OCI-LY1 (cell line): ENCODE measurements at regions not wholly inside any gene's neighbourhood (a gene's known extent, or its start where the extent isn't known, plus 50 kb on each side); places are given as distances from the start of the nearest gene placed in this dataset.

ENCODE experiments used
- H2AFZ ChIP-seq: fragments of 200-600 bp; sonication (generic), shearing (Covaris generic); 2 replicates; pipeline ENCODE4 v1.6.0; 2014; ENCODE audit warnings: antibody characterized with exemption, mild to moderate bottlenecking, low read length
- H3F3A ChIP-seq: fragments of 200-600 bp; sonication (generic), shearing (Covaris generic); 2 replicates; pipeline ENCODE4 v1.6.0; 2014; ENCODE audit warnings: mild to moderate bottlenecking, antibody characterized with exemption, low read length, moderate library complexity; ENCODE audit not compliant: insufficient read depth
- H3K27ac ChIP-seq: fragments of 200-600 bp; sonication (generic); 2 replicates; pipeline ENCODE4 v1.5.1; 2014; ENCODE audit warnings: low read length, mixed run types, mild to moderate bottlenecking, low read depth; ENCODE audit not compliant: poor library complexity, severe bottlenecking
- H3K27me3 ChIP-seq: fragments of 200-600 bp; sonication (generic); 2 replicates; pipeline ENCODE4 v1.6.0; 2014; ENCODE audit warnings: antibody characterized with exemption, mild to moderate bottlenecking, low read length, moderate library complexity; ENCODE audit not compliant: insufficient read depth
- H3K36me3 ChIP-seq: fragments of 200-600 bp; sonication (generic); 2 replicates; pipeline ENCODE4 v1.6.1; 2014; ENCODE audit warnings: mild to moderate bottlenecking, antibody characterized with exemption, low read length, moderate library complexity, mixed read lengths; ENCODE audit not compliant: insufficient read depth
- H3K4me1 ChIP-seq: fragments of 200-600 bp; sonication (generic); 2 replicates; pipeline ENCODE4 v1.5.1; 2014; ENCODE audit warnings: mild to moderate bottlenecking, low read length, moderate library complexity; ENCODE audit not compliant: insufficient read depth, severe bottlenecking
- H3K4me2 ChIP-seq: fragments of 200-600 bp; sonication (generic), shearing (Covaris generic); 2 replicates; pipeline ENCODE4 v1.6.1; 2014; ENCODE audit warnings: low read length
- H3K4me3 ChIP-seq: fragments of 200-600 bp; sonication (generic); 2 replicates; pipeline ENCODE4 v1.5.1; 2014; ENCODE audit warnings: low read length, low read depth, mild to moderate bottlenecking, mixed read lengths; ENCODE audit not compliant: poor library complexity, severe bottlenecking
- H3K79me2 ChIP-seq: fragments of 200-600 bp; shearing (Covaris generic); 2 replicates; pipeline ENCODE4 v1.6.1; 2016; ENCODE audit warnings: mixed run types, low read length, mixed read lengths; ENCODE audit not compliant: insufficient read depth
- H3K9ac ChIP-seq: fragments of 200-600 bp; sonication (generic), shearing (Covaris generic); 2 replicates; pipeline ENCODE4 v1.6.1; 2014; ENCODE audit warnings: mild to moderate bottlenecking, low read length, mixed read lengths
- H3K9me2 ChIP-seq: fragments of 200-600 bp; sonication (generic), shearing (Covaris generic); 2 replicates; pipeline ENCODE4 v1.6.1; 2014; ENCODE audit warnings: low read depth, mild to moderate bottlenecking, low read length, mixed read lengths
- H3K9me3 ChIP-seq: fragments of 200-600 bp; shearing (Covaris generic); 2 replicates; pipeline ENCODE4 v1.6.1; 2014; ENCODE audit warnings: low read length, mixed read lengths
- H4K20me1 ChIP-seq: fragments of 200-600 bp; sonication (generic), shearing (Covaris generic); 2 replicates; pipeline ENCODE4 v1.6.0; 2016; ENCODE audit warnings: mild to moderate bottlenecking, low read length; ENCODE audit not compliant: insufficient read depth
- EZH2 ChIP-seq: fragments of 200-600 bp; sonication (generic), shearing (Covaris generic); IDR thresholded peaks from 2 replicates; pipeline ENCODE4 v1.8.0; 2017; ENCODE audit warnings: borderline replicate concordance, mixed run types, mild to moderate bottlenecking, antibody characterized with exemption, low read length, moderate library complexity, mixed read lengths
- TF ChIP-seq, protein P1 (sequence below): fragments of 200-600 bp; sonication (generic), shearing (Covaris generic); IDR thresholded peaks from 2 replicates; pipeline ENCODE4 v1.5.1; 2017; ENCODE audit warnings: mild to moderate bottlenecking, antibody characterized with exemption, low read length, moderate library complexity, mixed read lengths

DNA sequence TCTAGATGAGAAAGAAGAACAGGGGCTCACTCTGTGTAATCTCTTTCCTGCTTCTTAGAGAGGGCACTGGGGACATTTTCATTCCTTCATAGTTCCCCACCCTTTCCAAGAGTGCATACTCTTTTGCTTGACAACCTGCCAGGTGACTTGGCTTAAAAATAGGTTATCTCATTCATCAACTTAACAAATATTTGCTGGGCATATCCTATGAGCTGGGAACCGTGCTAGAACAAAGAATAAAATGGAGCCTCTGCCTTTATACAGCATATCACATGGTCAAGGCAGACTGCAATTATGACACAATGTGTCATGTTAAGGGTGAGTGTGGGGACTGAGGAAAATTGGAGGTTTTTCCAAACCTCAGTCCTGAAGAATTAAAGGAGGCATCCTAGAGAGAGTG, 209.8 kb upstream of the FOXA2 start:
- H3K4me1 ChIP-seq = no peaks in the 10 kb centered on the region
- TF ChIP-seq, protein P1, sequence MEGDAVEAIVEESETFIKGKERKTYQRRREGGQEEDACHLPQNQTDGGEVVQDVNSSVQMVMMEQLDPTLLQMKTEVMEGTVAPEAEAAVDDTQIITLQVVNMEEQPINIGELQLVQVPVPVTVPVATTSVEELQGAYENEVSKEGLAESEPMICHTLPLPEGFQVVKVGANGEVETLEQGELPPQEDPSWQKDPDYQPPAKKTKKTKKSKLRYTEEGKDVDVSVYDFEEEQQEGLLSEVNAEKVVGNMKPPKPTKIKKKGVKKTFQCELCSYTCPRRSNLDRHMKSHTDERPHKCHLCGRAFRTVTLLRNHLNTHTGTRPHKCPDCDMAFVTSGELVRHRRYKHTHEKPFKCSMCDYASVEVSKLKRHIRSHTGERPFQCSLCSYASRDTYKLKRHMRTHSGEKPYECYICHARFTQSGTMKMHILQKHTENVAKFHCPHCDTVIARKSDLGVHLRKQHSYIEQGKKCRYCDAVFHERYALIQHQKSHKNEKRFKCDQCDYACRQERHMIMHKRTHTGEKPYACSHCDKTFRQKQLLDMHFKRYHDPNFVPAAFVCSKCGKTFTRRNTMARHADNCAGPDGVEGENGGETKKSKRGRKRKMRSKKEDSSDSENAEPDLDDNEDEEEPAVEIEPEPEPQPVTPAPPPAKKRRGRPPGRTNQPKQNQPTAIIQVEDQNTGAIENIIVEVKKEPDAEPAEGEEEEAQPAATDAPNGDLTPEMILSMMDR = no peak
- no peak for TF ChIP-seq EZH2
- H2AFZ ChIP-seq = no peak overlapping the region
- no peaks in the 10 kb centered on the region for H3K27me3 ChIP-seq
- no peak overlapping the region for H3K9ac ChIP-seq
- no peaks in the 10 kb centered on the region for H3F3A ChIP-seq
- H3K4me3 ChIP-seq = no peak overlapping the region
- H3K9me2 ChIP-seq = no peaks in the 10 kb centered on the region
- no peaks in the 10 kb centered on the region for H3K9me3 ChIP-seq
- H4K20me1 ChIP-seq = no peaks in the 10 kb centered on the region
- no peak overlapping the region for H3K4me2 ChIP-seq
- no peak overlapping the region for H3K27ac ChIP-seq
- no peaks in the 10 kb centered on the region for H3K79me2 ChIP-seq
- no peaks in the 10 kb centered on the region for H3K36me3 ChIP-seq

- Histone ChIP-seq H3K27ac (no peak overlapping the region), H3K79me2 (no peaks in the 10 kb centered on the region), H3K9me2 (no peaks in the 10 kb centered on the region), H3F3A (no peaks in the 10 kb centered on the region), H3K4me1 (no peaks in the 10 kb centered on the region), H3K9me3 (no peaks in the 10 kb centered on the region), H3K27me3 (no peaks in the 10 kb centered on the region), H2AFZ (no peak overlapping the region), H3K9ac (no peak overlapping the region), H4K20me1 (no peaks in the 10 kb centered on the region), H3K4me2 (no peak overlapping the region), H3K36me3 (no peaks in the 10 kb centered on the region), H3K4me3 (no peak overlapping the region)
- TF ChIP-seq, protein P1 = no peak
- TF ChIP-seq EZH2 = no peak
Observed at GRCh38 chr20:22795433-22795832, 211.1 kb upstream of the FOXA2 start.

DNA sequence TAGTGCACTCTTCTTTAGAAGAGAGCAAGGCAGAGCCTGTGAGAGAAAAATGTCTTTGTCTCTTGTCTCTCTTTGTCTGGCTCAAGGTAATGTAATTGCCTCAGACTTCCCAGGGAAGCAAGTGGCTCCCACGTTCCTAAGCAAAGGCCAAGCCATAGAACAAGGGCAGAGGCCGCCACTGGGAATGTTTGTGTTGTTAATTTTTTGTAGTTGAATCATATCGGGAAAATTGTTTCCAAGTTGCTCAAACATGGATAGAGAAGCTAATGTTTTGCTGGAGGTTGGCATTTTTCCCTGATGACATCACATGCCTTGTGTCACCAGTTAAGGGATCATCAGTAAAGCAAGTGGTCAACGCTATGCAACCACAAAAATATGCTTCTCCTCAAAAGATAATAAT, 211.5 kb upstream of the FOXA2 start:
- Histone ChIP-seq H3K9me3 (no peaks in the 10 kb centered on the region), H3K27ac (no peak overlapping the region), H3K9me2 (no peaks in the 10 kb centered on the region), H3K36me3 (no peaks in the 10 kb centered on the region), H3K79me2 (no peaks in the 10 kb centered on the region), H3K4me2 (no peak overlapping the region), H3K4me3 (no peak overlapping the region), H3K27me3 (no peaks in the 10 kb centered on the region), H3K4me1 (no peaks in the 10 kb centered on the region), H2AFZ (no peak overlapping the region), H3F3A (no peaks in the 10 kb centered on the region), H3K9ac (no peak overlapping the region), H4K20me1 (no peaks in the 10 kb centered on the region)
- TF ChIP-seq, protein P1 = no peak
- no peak for TF ChIP-seq EZH2
